ENCODE measurements at regions not wholly inside any gene's neighbourhood (a gene's known extent, or its start where the extent isn't known, plus 50 kb on each side); places are given as distances from the start of the nearest gene placed in this dataset.

GRCh38 chr12:9335867-9336266 is 127.7 kb upstream of the PZP start:
- peaks cover 2% of the 10 kb centered on the region for H3K27me3 Mint-ChIP-seq (ENCODE audit: unreplicated experiment)

GRCh38 chr12:9334964-9335363 is 126.8 kb upstream of the PZP start:
- Mint-ChIP-seq H3K9me3 (ENCODE audit: unreplicated experiment) (peaks cover 4% of the 10 kb centered on the region), H3K36me3 (ENCODE audit: unreplicated experiment) (no peaks in the 10 kb centered on the region), H3K27me3 (ENCODE audit: unreplicated experiment) (peaks cover 2% of the 10 kb centered on the region), H3K4me3 (ENCODE audit: unreplicated experiment) (no peak overlapping the region), H3K4me1 (ENCODE audit: unreplicated experiment) (no peaks in the 10 kb centered on the region), H3K27ac (ENCODE audit: unreplicated experiment) (no peak overlapping the region)
- TF ChIP-seq CTCF (IDR thresholded peaks at IDR 0.05), result no peak
- DNase-seq (ENCODE audit: extremely low spot score, unreplicated experiment), result no peak

More at GRCh38 chr12:9335867-9336266, 127.7 kb upstream of the PZP start:
- Mint-ChIP-seq H3K4me3 (ENCODE audit: unreplicated experiment) (no peak overlapping the region), H3K4me1 (ENCODE audit: unreplicated experiment) (no peaks in the 10 kb centered on the region), H3K27ac (ENCODE audit: unreplicated experiment) (no peak overlapping the region), H3K9me3 (ENCODE audit: unreplicated experiment) (peaks cover 4% of the 10 kb centered on the region), H3K36me3 (ENCODE audit: unreplicated experiment) (no peaks in the 10 kb centered on the region)
- DNase-seq (ENCODE audit: extremely low spot score, unreplicated experiment), result no peak
- TF ChIP-seq CTCF (IDR thresholded peaks at IDR 0.05), result no peak

GRCh38 chr12:9334041-9334692 is 126.0 kb upstream of the PZP start:
- peaks cover 4% of the 10 kb centered on the region for H3K9me3 Mint-ChIP-seq (ENCODE audit: unreplicated experiment)
- no peak for DNase-seq (ENCODE audit: extremely low spot score, unreplicated experiment)

GRCh38 chr12:9333161-9333560 is 125.0 kb upstream of the PZP start:
- Mint-ChIP-seq H3K36me3 (ENCODE audit: unreplicated experiment) (no peaks in the 10 kb centered on the region), H3K9me3 (ENCODE audit: unreplicated experiment) (peaks cover 4% of the 10 kb centered on the region), H3K27ac (ENCODE audit: unreplicated experiment) (no peak overlapping the region), H3K27me3 (ENCODE audit: unreplicated experiment) (peaks cover 2% of the 10 kb centered on the region), H3K4me3 (ENCODE audit: unreplicated experiment) (no peak overlapping the region), H3K4me1 (ENCODE audit: unreplicated experiment) (no peaks in the 10 kb centered on the region)
- TF ChIP-seq CTCF (IDR thresholded peaks at IDR 0.05), result no peak
- no peak for DNase-seq (ENCODE audit: extremely low spot score, unreplicated experiment)

More at GRCh38 chr12:9334041-9334692, 126.0 kb upstream of the PZP start:
- Mint-ChIP-seq H3K36me3 (ENCODE audit: unreplicated experiment) (no peaks in the 10 kb centered on the region), H3K27me3 (ENCODE audit: unreplicated experiment) (peaks cover 2% of the 10 kb centered on the region), H3K4me3 (ENCODE audit: unreplicated experiment) (no peak overlapping the region), H3K27ac (ENCODE audit: unreplicated experiment) (no peak overlapping the region), H3K4me1 (ENCODE audit: unreplicated experiment) (no peaks in the 10 kb centered on the region)
- TF ChIP-seq CTCF (IDR thresholded peaks at IDR 0.05), result no peak

- H3K27ac Mint-ChIP-seq (ENCODE audit: unreplicated experiment), result no peak overlapping the region
- no peaks in the 10 kb centered on the region for H3K36me3 Mint-ChIP-seq (ENCODE audit: unreplicated experiment)
- no peaks in the 10 kb centered on the region for H3K4me1 Mint-ChIP-seq (ENCODE audit: unreplicated experiment)
- H3K9me3 Mint-ChIP-seq (ENCODE audit: unreplicated experiment), result peaks cover 4% of the 10 kb centered on the region
- TF ChIP-seq CTCF (IDR thresholded peaks at IDR 0.05), result no peak
- no peak for DNase-seq (ENCODE audit: extremely low spot score, unreplicated experiment)
- H3K27me3 Mint-ChIP-seq (ENCODE audit: unreplicated experiment), result peaks cover 2% of the 10 kb centered on the region
- no peak overlapping the region for H3K4me3 Mint-ChIP-seq (ENCODE audit: unreplicated experiment)
Measured at GRCh38 chr12:9332564-9332963, 124.4 kb upstream of the PZP start.

Data from osteocyte (in vitro differentiated cells).